Gastrocnemius medialis (tissue), 4 donors: ENCODE measurements at regions not wholly inside any gene's neighbourhood (a gene's known extent, or its start where the extent isn't known, plus 50 kb on each side); places are given as distances from the start of the nearest gene placed in this dataset.

Source experiments
- CTCF ChIP-seq, 5 experiments: fragments of 450-650 bp in 3 of 5; fragments of 200-600 bp in 2 of 5; sonication (generic) in 2 of 5; IDR thresholded peaks in 4 of 5; conservative IDR thresholded peaks in 1 of 5; 1 replicate in 4 of 5; 2 replicates in 1 of 5; pipeline ENCODE4 v1.5.1; 2016 to 2019; ENCODE audit warnings: antibody characterized with exemption in 5 of 5, mild to moderate bottlenecking in 3 of 5, moderate library complexity in 3 of 5
- POLR2A ChIP-seq, 2 donors: fragments of 450-650 bp; IDR thresholded peaks; one replicate each; pipeline ENCODE4 v1.6.1; 2017; ENCODE audit warnings: antibody characterized with exemption in 2 of 2, mild to moderate bottlenecking in 2 of 2, moderate library complexity in 2 of 2

GRCh38 chr7:106767498-106768323 lies 97.4 kb upstream of the PIK3CG start:
- TF ChIP-seq CTCF (IDR thresholded peaks at IDR 0.05 in 4 of 5, conservative IDR thresholded peaks at IDR 0.05 in 1 of 5) (no peak), POLR2A (IDR thresholded peaks at IDR 0.05) (no peak)
